GM19043 (cell line): ENCODE measurements at regions not wholly inside any gene's neighbourhood (a gene's known extent, or its start where the extent isn't known, plus 50 kb on each side); places are given as distances from the start of the nearest gene placed in this dataset.

Source experiments
- ATAC-seq: cut with Tn5 transposase; IDR thresholded peaks from one replicate; pipeline ENCODE4 v1.9.1; 2021; ENCODE audit warnings: low read depth; ENCODE audit not compliant: unreplicated experiment

GRCh38 chr20:40459299-40459698 is 229.7 kb downstream of the MAFB start:
- ATAC-seq: no peak

DNA sequence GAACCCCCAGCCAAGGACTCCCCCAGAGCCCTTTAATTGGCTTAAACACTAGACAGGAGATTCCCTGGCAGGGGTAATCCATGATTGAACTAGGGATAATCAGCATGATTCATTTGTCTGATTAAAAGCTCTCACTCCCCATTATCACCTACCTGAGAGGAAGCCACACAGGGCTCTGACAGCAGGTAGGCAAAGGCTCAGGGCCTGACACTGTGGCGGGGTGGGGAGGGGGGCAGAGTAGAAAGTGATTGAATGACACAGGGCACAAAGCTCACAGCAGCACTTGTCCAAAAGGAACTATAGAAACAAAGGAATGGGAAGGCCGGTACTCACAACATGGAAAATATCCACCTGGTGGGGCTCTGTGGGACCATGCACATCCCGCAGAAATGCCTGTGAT is 231.6 kb downstream of the MAFB start:
- ATAC-seq: no peak

DNA sequence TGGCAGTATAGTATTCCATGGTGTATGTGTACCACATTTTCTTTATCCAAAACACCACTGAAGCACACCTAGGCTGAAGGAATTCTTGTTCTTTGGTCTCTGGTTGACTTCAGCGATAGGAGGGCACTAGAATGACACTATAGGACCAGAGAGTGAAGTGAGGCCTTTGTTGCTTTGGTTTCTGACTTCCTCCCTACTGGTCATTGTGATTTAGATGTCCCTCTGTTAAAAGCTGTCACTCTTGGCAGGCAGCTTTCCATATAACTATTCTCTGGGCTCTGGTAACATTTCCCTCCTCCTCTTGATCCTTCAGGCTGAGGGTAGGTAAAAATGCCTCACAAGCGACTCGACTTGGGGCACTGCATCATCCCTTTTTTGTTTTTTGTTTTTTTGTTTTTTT is 236.3 kb downstream of the MAFB start:
- ATAC-seq: no peak

DNA sequence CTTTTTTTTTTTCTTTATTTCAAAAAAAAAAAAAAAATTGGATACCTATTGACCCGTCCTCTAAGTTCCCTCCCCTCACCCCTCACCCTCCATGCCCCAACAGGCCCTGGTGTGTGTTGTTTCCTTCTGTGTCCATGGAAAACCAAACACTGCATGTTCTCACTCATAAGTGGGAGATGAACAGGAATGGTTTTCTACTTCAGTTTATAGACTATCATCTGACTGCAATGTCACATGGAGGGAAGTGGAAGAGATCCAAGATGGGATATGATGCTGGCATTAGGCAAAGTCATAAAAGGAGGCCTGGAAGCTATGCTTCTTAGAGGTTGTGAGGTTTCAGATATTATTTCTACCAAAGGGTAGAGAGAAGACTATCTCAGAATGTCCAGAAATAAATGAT is 237.5 kb downstream of the MAFB start:
- ATAC-seq: no peak

- ATAC-seq: no peak
Measured at GRCh38 chr20:40449974-40450616, 238.9 kb downstream of the MAFB start.

DNA sequence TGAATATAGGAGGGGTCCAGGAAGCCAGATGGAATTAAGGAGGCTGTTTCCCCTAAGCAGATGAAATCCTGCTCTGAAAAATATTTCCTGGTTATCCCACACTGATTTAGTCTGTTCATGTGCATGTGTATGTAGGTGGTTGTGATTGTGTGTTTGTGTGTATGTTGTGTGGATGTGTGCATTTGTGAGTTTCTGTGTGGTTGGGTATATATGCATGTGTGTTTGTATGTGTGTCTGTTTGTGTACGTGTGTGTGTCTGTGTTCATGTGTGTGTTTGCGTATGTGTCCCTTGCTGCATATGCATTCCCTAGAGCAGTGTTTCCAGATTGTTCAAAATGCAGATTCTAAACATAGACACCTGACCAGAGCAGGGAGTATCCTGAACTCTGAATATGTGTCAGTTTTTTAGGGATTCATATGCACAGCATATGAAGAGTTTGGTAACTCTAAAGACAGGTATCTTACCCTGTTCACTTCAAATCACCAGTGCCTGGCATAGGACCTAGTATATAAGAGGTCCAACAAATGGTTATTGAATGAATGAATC is 239.8 kb downstream of the MAFB start:
- ATAC-seq: no peak

DNA sequence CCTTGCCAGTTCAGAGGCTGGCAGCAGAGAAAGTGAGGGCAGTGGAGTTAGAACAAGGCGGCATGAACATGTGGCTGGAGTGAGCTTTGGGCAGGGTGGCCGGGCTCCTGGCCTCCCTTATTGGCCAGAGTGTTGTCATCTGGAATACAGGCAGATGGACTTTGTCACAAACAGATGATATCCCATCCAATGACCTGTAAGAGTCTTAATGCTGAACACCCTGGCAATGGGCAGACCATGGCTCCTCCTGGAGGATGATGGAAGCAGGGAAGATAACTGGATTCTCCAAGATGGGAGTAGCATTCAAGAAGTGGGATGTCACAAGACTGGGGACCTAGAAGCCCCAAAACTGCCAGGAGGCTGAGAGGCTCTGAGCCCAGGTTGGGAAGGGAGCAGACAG is 242.1 kb downstream of the MAFB start:
- ATAC-seq: no peak

DNA sequence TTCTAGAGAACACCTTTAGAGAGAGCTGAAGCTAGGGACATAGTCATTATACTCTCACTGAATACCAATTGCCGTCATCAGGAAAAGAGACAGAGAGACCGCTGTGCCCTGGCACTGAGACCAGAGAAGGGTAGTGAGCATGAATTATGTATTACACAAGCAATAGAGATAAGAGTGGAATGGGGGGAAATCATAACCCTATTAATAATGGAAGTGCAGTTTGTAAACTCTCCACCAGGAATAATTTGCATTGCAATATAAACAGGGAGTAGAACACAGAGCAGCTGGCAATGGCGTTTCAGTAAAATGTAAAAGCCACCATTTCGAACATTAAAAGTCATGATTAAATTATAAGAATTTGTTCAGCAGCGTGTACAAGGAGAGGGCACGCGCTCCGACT is 244.5 kb downstream of the MAFB start:
- no peak for ATAC-seq

DNA sequence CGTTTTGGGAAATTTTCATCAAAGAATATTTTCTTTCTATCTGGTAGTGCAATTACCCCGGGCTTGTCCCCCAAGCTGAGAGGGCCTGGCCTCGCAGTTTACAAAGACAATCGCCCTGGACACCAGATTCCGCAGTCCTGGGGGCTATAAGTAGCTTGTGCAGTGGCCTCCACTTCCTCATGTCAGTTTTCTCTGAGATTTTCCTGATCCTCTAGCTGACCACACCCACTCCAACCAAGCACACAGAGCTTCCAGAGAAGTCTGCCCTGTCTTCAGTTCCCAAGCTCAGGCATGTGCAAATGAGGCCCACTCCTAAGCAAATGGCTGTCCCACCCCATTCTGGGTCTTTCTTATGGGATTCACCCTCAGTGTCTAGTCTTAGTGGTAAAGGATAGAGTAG is 245.3 kb downstream of the MAFB start:
- ATAC-seq: no peak

GRCh38 chr20:40442181-40442963 is 246.7 kb downstream of the MAFB start:
- no peak for ATAC-seq

- no peak for ATAC-seq
Measured at GRCh38 chr20:40441771-40442170, 247.3 kb downstream of the MAFB start.

- no peak for ATAC-seq
Measured at GRCh38 chr20:40438161-40438830, 250.7 kb downstream of the MAFB start.

DNA sequence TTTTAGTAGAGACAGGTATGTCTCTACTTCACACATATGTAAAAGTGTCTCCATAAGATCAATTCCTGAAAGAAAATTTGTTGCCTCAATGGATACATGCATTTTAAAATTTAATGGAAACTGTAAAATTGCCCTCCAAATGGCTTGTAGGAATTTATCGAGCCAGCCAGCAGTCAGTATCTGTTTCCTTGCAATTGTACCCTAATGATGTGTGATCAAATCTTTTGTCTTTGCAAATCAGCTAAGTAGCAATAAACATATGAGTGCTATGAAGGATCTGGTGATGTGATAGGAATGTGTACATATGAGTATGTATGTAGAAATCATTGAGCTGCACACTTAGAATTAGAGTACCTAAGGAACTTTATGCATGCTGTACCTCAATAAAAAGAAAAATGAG is 253.0 kb downstream of the MAFB start:
- no peak for ATAC-seq

DNA sequence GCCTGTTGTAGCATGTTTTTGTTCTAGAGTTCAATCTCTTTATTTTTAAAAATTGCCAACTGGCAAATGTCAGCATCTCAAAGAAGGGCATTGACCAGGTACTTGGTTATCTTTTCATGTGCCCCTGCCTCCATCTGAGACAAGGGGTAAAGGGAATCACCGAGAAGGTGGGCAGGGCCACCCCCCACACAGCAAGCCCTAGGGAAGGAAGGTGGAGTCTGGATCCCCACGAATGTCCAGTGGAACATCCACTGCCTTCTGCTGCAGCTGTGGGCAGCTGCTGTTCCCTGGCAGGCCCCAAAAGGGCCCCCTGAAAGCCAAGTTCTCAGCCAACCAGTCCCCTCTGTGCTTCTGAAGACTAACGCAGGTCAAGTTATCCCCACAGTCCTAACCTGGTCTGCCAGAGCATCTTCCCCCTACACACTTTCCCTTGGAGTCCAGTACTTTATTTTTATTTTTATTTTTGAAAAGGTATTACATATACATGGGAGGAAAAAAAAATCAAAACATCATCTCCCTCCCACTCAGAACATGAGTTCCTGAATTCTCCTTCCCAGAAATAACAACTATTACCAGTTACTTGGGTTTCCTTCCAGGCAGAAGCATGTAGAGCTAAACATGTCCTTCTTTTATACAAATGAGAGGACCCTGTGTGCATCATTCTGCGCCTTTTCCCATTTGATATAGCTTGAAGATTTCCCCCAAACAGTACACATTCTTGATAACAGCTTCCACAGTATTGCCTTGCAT is 253.7 kb downstream of the MAFB start:
- ATAC-seq: no peak

DNA sequence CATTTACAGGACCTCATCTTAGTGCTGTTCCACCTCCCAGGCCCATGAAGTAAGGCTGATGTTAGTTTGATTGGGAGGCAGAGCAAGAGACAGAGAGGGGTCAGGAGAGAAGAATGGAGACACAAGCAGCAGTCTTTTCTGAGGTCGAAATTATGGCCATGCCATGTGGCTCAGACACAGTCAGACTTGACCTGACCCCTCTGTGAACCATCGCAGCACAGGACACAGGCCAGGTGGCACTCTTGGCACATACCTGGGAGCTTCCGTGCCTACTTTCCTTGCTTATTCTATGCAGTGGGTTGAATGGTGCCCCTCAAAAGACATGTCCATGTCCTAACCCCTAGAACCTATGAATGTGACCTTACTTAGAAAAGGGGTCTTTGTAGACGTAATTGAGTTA is 254.9 kb downstream of the MAFB start:
- ATAC-seq: no peak

GRCh38 chr20:40433341-40433861 is 255.6 kb downstream of the MAFB start:
- ATAC-seq: no peak

- ATAC-seq: no peak
Measured at GRCh38 chr20:40431611-40432010, 257.4 kb downstream of the MAFB start.

- ATAC-seq: no peak
Measured at GRCh38 chr20:40431112-40431511, 257.9 kb downstream of the MAFB start.

GRCh38 chr20:40427026-40427425 is 262.0 kb downstream of the MAFB start:
- ATAC-seq: no peak

DNA sequence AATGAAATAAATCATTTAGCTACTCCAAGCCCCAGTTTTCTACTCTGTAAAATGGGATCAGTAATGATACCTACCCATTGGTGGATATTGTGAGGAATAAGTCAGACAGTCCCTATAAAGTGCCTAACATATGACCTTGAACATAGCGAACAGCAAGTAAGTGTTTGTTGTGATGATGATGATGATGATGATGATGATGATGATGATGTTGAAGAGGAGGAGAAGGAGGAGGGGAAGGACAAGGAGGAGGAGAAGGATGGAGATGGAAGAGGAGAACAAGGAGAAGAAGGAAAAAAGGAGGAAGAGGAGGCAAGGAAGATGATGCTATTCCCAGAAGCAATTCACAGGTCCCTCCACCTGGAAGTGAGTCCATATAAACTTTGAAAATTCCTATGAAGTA is 264.3 kb downstream of the MAFB start:
- no peak for ATAC-seq

DNA sequence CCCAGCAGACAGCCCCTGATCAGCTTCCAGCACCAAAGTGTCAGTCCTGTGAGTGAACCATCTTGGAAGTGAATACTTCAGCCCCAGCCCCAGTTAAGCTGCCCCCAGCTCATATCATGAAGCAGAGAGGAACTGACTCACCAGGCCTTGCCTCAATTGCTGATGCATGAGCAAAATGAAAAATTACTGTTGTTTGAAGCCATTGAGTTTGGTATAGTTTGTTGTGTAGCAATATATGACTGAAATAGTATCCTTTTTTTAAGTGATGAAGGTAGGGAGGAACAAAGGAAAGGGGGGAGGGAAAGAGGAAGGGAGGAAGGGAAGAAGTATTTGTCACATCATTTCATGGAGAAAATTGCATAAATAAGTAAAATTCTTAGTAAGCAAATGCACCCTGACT is 266.4 kb downstream of the MAFB start:
- no peak for ATAC-seq
